SK-N-SH (cell line): ENCODE measurements at regions not wholly inside any gene's neighbourhood (a gene's known extent, or its start where the extent isn't known, plus 50 kb on each side); places are given as distances from the start of the nearest gene placed in this dataset.

Experiments
- CTCF ChIA-PET: fragments of 300-600, 350-600 bp; formaldehyde crosslinking; extraction: SDS; loops from one replicate; lab custom pipeline; 2021; lab: Yijun Ruan, JAX
- POLR2A ChIA-PET: fragments of 350-600 bp; sonication (Branson Sonifier 250); formaldehyde crosslinking; extraction: SDS; loops from one replicate; lab custom pipeline; 2020; ENCODE audit warnings: antibody characterized with exemption, inconsistent platforms; lab: Yijun Ruan, JAX
- DNase-seq: peaks from one replicate; pipeline ENCODE4 v3.0.0; 2012
- H2AFZ ChIP-seq: fragments of 200-600 bp; sonication (generic); 2 replicates; pipeline ENCODE4 v1.8.1; 2016; ENCODE audit warnings: antibody characterized with exemption, mild to moderate bottlenecking, low read depth
- H3F3A ChIP-seq: fragments of 200-600 bp; sonication (generic); replicated peaks from 2 replicates; pipeline ENCODE3; 2016; ENCODE audit warnings: antibody characterized with exemption, mild to moderate bottlenecking; ENCODE audit not compliant: insufficient read depth
- H3K27ac ChIP-seq, 2 experiments: fragments of 200-500 bp in 1 of 2; fragments of 200-600 bp in 1 of 2; sonication (Bioruptor generic) in 1 of 2; sonication (generic), shearing (Covaris generic) in 1 of 2; 2 replicates each; pipeline versions ENCODE4 v1.5.1 to v1.6.1; 2014 to 2016; ENCODE audit warnings: low read depth in 2 of 2, inconsistent platforms in 1 of 2, low read length in 1 of 2, mild to moderate bottlenecking in 1 of 2, mixed read lengths in 1 of 2
- H3K27me3 ChIP-seq: fragments of 200-600 bp; sonication (generic), shearing (Covaris generic); 2 replicates; pipeline ENCODE4 v1.6.1; 2016; ENCODE audit warnings: mixed run types; ENCODE audit not compliant: insufficient read depth
- H3K36me3 ChIP-seq, 2 experiments: fragments of 200-500 bp in 1 of 2; fragments of 200-600 bp in 1 of 2; sonication (Bioruptor generic) in 1 of 2; sonication (generic) in 1 of 2; replicated peaks in 1 of 2; 2 replicates each; pipeline versions ENCODE3 to v1.5.1; 2014 to 2016; ENCODE audit warnings: low read length in 1 of 2, mild to moderate bottlenecking in 1 of 2; ENCODE audit not compliant: insufficient read depth in 2 of 2, control insufficient read depth in 1 of 2
- H3K4me1 ChIP-seq, 2 experiments: fragments of 200-500 bp in 1 of 2; fragments of 200-600 bp in 1 of 2; sonication (Bioruptor generic) in 1 of 2; sonication (generic), shearing (Covaris generic) in 1 of 2; 2 replicates each; pipeline versions ENCODE4 v1.5.1 to v1.6.1; 2014 to 2016; ENCODE audit warnings: low read depth in 1 of 2, low read length in 1 of 2, mixed run types in 1 of 2; ENCODE audit not compliant: insufficient read depth in 2 of 2, control insufficient read depth in 1 of 2
- H3K4me2 ChIP-seq: fragments of 200-600 bp; sonication (generic), shearing (Covaris generic); 2 replicates; pipeline ENCODE4 v1.6.1; 2017; ENCODE audit warnings: mixed run types
- H3K4me3 ChIP-seq, 2 experiments: fragments of 200-500 bp in 1 of 2; fragments of 200-600 bp in 1 of 2; sonication (Bioruptor generic) in 1 of 2; sonication (generic), shearing (Covaris generic) in 1 of 2; 2 replicates each; pipeline versions ENCODE4 v1.5.1 to v1.8.1; 2014 to 2016; ENCODE audit warnings: low read depth in 2 of 2, inconsistent platforms in 1 of 2, low read length in 1 of 2, mild to moderate bottlenecking in 1 of 2, mixed read lengths in 1 of 2, moderate library complexity in 1 of 2
- H3K79me2 ChIP-seq: fragments of 200-600 bp; sonication (generic); 2 replicates; pipeline ENCODE4 v1.8.1; 2017; ENCODE audit warnings: mild to moderate bottlenecking; ENCODE audit not compliant: insufficient read depth
- H3K9ac ChIP-seq: fragments of 200-600 bp; sonication (generic); 2 replicates; pipeline ENCODE4 v1.6.1; 2017; ENCODE audit warnings: mixed run types
- H3K9me2 ChIP-seq: fragments of 200-600 bp; sonication (generic); 2 replicates; pipeline ENCODE4 v1.6.1; 2017; ENCODE audit warnings: mixed run types
- H3K9me3 ChIP-seq: fragments of 200-600 bp; sonication (generic); 2 replicates; pipeline ENCODE4 v1.6.1; 2017; ENCODE audit warnings: mixed run types, mild to moderate bottlenecking, moderate library complexity
- H4K20me1 ChIP-seq: fragments of 200-600 bp; sonication (generic); 2 replicates; pipeline ENCODE4 v1.6.1; 2017; ENCODE audit warnings: mild to moderate bottlenecking, mixed run types; ENCODE audit not compliant: insufficient read depth
- ELF1 ChIP-seq: IDR thresholded peaks from 2 replicates; pipeline ENCODE4 v1.4.0; 2012
- EZH2phosphoT487 ChIP-seq: fragments of 200-600 bp; sonication (generic); IDR thresholded peaks from 2 replicates; pipeline ENCODE4 v1.6.1; 2017; ENCODE audit warnings: low read depth, mixed run types, mild to moderate bottlenecking, antibody characterized with exemption, moderate library complexity, borderline replicate concordance
- FOXJ3 ChIP-seq: sonication (generic); formaldehyde crosslinking; IDR thresholded peaks from 2 replicates; pipeline ENCODE4 v1.5.1; 2020; ENCODE audit warnings: mild to moderate bottlenecking, missing genetic modification reagents
- FOXM1 ChIP-seq: IDR thresholded peaks from 2 replicates; pipeline ENCODE4 v1.4.0; 2012; ENCODE audit warnings: low read depth, mild to moderate bottlenecking
- GABPA ChIP-seq: IDR thresholded peaks from 2 replicates; pipeline ENCODE4 v1.4.0; 2012; ENCODE audit warnings: low read depth, mild to moderate bottlenecking
- JUND ChIP-seq: IDR thresholded peaks from 2 replicates; pipeline ENCODE4 v1.4.0; 2012
- MEF2A ChIP-seq: IDR thresholded peaks from 2 replicates; pipeline ENCODE4 v1.4.0; 2012; ENCODE audit warnings: low read depth, borderline replicate concordance
- MXI1 ChIP-seq: IDR thresholded peaks from 2 replicates; pipeline ENCODE4 v1.6.1; 2012; ENCODE audit warnings: mild to moderate bottlenecking, low read depth, low read length, improper control_type of control experiment
- NRF1 ChIP-seq: IDR thresholded peaks from 2 replicates; pipeline ENCODE4 v1.6.1; 2012; ENCODE audit warnings: low read depth, mild to moderate bottlenecking, low read length
- POLR2AphosphoS5 ChIP-seq: IDR thresholded peaks from 2 replicates; pipeline ENCODE4 v1.6.1; 2012; ENCODE audit warnings: low read depth, low read length
- RAD21 ChIP-seq: IDR thresholded peaks from 2 replicates; pipeline ENCODE4 v1.6.1; 2012; ENCODE audit warnings: mild to moderate bottlenecking, low read length
- RFX5 ChIP-seq: IDR thresholded peaks from 2 replicates; pipeline ENCODE4 v1.6.1; 2012; ENCODE audit warnings: mild to moderate bottlenecking, improper control_type of control experiment, low read length
- SIN3A ChIP-seq: IDR thresholded peaks from 2 replicates; pipeline ENCODE4 v1.6.1; 2012; ENCODE audit warnings: low read depth, mild to moderate bottlenecking, low read length, moderate library complexity, borderline replicate concordance
- SMC3 ChIP-seq: IDR thresholded peaks from 2 replicates; pipeline ENCODE4 v1.6.1; 2012; ENCODE audit warnings: low read depth, low read length, improper control_type of control experiment
- TAF1 ChIP-seq: IDR thresholded peaks from 2 replicates; pipeline ENCODE4 v1.6.1; 2012; ENCODE audit warnings: low read depth, mild to moderate bottlenecking, low read length, moderate library complexity, borderline replicate concordance
- TCF12 ChIP-seq: IDR thresholded peaks from 2 replicates; pipeline ENCODE4 v1.4.0; 2012
- TEAD4 ChIP-seq: IDR thresholded peaks from 2 replicates; pipeline ENCODE4 v1.4.0; 2012; ENCODE audit warnings: mild to moderate bottlenecking, borderline replicate concordance; ENCODE audit not compliant: insufficient read depth
- WGBS: methylation state at CpG from one replicate; pipeline ENCODE4 v1.1.6; 2017; ENCODE audit warnings: low lambda C conversion rate; 5-methylcytosine and 5-hydroxymethylcytosine counted together
- TF ChIP-seq, protein P1 (sequence below): fragments of 150-350 bp; IDR thresholded peaks from 2 replicates; pipeline ENCODE4 v1.6.1; 2017; ENCODE audit warnings: antibody characterized with exemption, low read length, low read depth, borderline replicate concordance
- TF ChIP-seq, protein P2 (sequence below): IDR thresholded peaks from 2 replicates; pipeline ENCODE4 v1.4.0; 2012; ENCODE audit warnings: low read depth, borderline replicate concordance
- TF ChIP-seq, protein P3 (sequence below): IDR thresholded peaks from 2 replicates; pipeline ENCODE4; 2012

DNA sequence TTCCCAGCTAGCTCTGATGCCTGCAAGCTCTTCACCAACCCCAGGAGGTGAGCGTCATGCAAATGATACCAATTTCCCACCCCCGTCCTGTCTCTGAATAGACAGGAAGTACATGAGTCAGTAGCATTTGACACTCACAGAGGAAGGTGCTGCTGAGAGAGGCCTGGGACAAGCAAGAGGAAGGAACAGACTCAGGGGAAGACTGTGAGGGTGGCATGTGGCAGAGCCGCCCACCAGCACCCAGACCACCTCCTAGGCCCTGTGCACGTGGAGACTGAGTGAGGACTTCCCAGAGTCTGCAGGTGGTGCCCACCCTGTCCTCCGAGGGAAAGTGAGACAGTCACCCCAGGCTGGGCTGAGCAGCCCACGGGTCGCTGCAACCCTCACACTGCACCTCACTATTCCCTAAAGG is 199.5 kb upstream of the SFSWAP start:
- WGBS: 22% methylated on average over 3 of the region's 7 CpGs
- POLR2A ChIA-PET: no interaction called here
- Histone ChIP-seq H3K4me1 (peaks cover 0 to 52% of the 10 kb centered on the region in 2 experiments; a peak in 1 of 4 replicates), H3K4me2 (no peak overlapping the region), H3K36me3 (no peaks in the 10 kb centered on the region), H3K79me2 (no peaks in the 10 kb centered on the region), H3K9ac (no peak overlapping the region), H3K27me3 (no peaks in the 10 kb centered on the region), H4K20me1 (no peaks in the 10 kb centered on the region)
- TF ChIP-seq TAF1 (no peak), RAD21 (no peak)
- TF ChIP-seq, all 33 proteins: peak for 0
- no peak overlapping the region for H3K4me3 ChIP-seq
- no peaks in the 10 kb centered on the region for H3F3A ChIP-seq
- no peaks in the 10 kb centered on the region for H3K9me2 ChIP-seq
- DNase-seq: no peak
- H3K27ac ChIP-seq: no peak overlapping the region
- no peak overlapping the region for H2AFZ ChIP-seq
- H3K9me3 ChIP-seq: no peaks in the 10 kb centered on the region
- CTCF ChIA-PET: interaction anchor here (1.3 kb wide), 1 partner anchor 13 kb away, joined by 3 read pairs; no protein-coding TSS in a partner anchor

GRCh38 chr12:131511803-131512561 is 198.9 kb upstream of the SFSWAP start:
- H3K9me3 ChIP-seq: no peaks in the 10 kb centered on the region
- POLR2A ChIA-PET: no interaction called here
- no peak overlapping the region for H3K4me3 ChIP-seq
- H3K27ac ChIP-seq: no peak overlapping the region
- no peaks in the 10 kb centered on the region for H3K9me2 ChIP-seq
- no peak for TF ChIP-seq SIN3A
- TF ChIP-seq RFX5: no peak
- TF ChIP-seq, protein P1, sequence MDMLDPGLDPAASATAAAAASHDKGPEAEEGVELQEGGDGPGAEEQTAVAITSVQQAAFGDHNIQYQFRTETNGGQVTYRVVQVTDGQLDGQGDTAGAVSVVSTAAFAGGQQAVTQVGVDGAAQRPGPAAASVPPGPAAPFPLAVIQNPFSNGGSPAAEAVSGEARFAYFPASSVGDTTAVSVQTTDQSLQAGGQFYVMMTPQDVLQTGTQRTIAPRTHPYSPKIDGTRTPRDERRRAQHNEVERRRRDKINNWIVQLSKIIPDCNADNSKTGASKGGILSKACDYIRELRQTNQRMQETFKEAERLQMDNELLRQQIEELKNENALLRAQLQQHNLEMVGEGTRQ: no peak
- TF ChIP-seq SMC3: no peak
- TF ChIP-seq GABPA: no peak
- no peak for TF ChIP-seq RAD21
- no peak for TF ChIP-seq FOXJ3 (CRISPR knock-in tag)
- no peak for TF ChIP-seq EZH2phosphoT487
- no peak for TF ChIP-seq TCF12
- TF ChIP-seq, protein P2, sequence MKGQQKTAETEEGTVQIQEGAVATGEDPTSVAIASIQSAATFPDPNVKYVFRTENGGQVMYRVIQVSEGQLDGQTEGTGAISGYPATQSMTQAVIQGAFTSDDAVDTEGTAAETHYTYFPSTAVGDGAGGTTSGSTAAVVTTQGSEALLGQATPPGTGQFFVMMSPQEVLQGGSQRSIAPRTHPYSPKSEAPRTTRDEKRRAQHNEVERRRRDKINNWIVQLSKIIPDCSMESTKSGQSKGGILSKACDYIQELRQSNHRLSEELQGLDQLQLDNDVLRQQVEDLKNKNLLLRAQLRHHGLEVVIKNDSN: no peak
- no peak for TF ChIP-seq ELF1
- TF ChIP-seq POLR2AphosphoS5: no peak
- no peak for TF ChIP-seq MEF2A
- no peak for TF ChIP-seq NRF1
- TF ChIP-seq TEAD4: no peak
- no peak for TF ChIP-seq FOXM1
- no peak for TF ChIP-seq MXI1
- TF ChIP-seq JUND: no peak
- no peak for TF ChIP-seq TAF1
- TF ChIP-seq, protein P3, sequence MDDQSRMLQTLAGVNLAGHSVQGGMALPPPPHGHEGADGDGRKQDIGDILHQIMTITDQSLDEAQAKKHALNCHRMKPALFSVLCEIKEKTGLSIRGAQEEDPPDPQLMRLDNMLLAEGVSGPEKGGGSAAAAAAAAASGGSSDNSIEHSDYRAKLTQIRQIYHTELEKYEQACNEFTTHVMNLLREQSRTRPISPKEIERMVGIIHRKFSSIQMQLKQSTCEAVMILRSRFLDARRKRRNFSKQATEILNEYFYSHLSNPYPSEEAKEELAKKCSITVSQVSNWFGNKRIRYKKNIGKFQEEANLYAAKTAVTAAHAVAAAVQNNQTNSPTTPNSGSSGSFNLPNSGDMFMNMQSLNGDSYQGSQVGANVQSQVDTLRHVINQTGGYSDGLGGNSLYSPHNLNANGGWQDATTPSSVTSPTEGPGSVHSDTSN: no peak
- 61% methylated on average over 9 of the region's 11 CpGs for WGBS
- no peaks in the 10 kb centered on the region for H3K36me3 ChIP-seq
- CTCF ChIA-PET: no interaction called here
- H3K79me2 ChIP-seq: no peaks in the 10 kb centered on the region
- no peaks in the 10 kb centered on the region for H3F3A ChIP-seq
- H3K4me2 ChIP-seq: no peak overlapping the region
- no peak overlapping the region for H2AFZ ChIP-seq
- H3K4me1 ChIP-seq: peaks cover 0 to 46% of the 10 kb centered on the region in 2 experiments; a peak in 1 of 4 replicates
- DNase-seq: no peak
- no peak overlapping the region for H3K9ac ChIP-seq
- H3K27me3 ChIP-seq: no peaks in the 10 kb centered on the region
- no peaks in the 10 kb centered on the region for H4K20me1 ChIP-seq
